HuH-7.5 (cell line): ENCODE measurements at regions not wholly inside any gene's neighbourhood (a gene's known extent, or its start where the extent isn't known, plus 50 kb on each side); places are given as distances from the start of the nearest gene placed in this dataset.
"Not testable (repeated sequence)": the region's sequence is repeated elsewhere in the genome, so short reads cannot be mapped to it uniquely, and the experiment has no call there.

ENCODE experiments used
- DNase-seq: peaks from one replicate; pipeline ENCODE4 v3.0.0; 2011; ENCODE audit warnings: low spot score

DNA sequence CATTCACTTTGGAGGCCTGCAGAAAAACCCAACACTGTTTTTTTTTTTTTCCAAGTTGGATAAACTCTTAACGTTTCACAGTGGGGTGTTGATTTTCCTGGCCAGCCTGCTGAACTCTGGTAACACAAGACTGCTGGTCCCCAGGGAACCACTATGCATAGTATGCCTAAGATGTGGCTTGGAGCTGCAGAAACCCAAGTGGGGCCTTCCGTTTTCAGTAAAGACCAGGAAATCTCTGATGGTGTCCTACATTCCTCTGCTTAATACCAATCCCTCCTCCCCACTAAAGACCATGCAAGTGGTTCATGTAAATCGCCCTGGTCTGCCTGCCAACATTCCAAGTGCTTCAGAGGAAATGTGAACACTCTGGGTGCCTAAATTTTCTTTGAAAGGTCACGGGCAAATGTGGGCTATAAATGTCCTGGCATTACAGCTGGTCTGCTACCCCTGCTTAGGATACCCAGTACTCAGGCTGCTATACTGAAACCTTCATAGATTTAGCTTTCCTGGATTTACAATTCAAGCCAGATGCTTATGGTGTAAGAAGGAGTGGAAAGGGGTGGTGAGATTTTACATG is 615.4 kb downstream of the MAFB start:
- no peak for DNase-seq

DNA sequence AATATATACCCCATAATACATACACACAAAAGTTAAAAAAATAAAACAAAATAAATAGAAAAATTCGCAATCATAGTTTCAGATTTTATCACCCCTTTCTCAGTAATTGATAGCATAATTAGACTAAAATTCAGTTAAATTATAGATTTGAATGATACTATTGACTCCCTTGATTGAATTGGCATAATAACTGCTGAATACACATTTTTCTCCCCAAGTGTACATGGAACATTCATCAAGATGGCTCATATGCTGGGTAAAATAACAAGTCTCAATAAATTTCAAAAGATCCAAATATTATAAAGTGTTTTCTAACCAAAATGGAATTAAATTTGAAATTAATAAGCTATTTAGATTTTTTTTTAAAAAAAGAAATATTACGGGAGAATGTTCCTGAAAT is 616.1 kb downstream of the MAFB start:
- DNase-seq: no peak

DNA sequence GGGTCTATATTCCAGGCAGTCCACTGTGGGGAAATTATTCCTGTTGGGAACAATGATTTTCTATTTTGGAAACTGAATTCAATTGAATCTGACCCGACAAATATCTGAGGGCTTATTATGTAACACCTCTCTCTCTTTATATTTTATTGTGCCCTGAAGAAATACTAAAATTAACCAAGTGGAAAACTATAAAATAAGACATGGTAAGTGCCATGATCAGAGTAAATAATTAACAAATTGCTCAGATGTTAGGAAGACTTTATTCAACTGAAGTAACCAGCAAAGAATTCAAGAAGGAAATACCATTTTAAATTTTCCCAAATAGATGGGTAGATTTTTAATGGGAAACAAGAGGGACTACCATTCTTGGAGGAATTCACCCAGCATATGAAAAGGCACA is 632.9 kb downstream of the MAFB start:
- no peak for DNase-seq

DNA sequence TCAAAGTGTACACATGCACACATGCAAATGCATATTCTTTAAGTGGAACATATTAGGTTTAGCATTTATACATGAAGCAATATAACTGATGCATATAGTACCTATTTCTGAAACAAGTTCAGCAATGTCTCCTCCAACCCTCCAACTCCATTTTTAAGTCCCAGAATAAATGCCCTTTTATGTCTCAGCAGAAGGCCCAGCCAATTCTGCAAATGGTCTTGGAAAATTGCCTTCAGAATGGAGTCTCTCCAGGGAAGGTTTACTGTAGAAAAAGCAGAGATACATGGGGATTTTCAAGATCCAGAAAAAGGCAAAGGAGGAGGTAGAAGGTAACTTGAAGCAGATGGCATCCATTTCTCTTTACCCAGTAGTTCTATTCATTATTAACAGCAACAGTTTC is 633.3 kb downstream of the MAFB start:
- no peak for DNase-seq

DNA sequence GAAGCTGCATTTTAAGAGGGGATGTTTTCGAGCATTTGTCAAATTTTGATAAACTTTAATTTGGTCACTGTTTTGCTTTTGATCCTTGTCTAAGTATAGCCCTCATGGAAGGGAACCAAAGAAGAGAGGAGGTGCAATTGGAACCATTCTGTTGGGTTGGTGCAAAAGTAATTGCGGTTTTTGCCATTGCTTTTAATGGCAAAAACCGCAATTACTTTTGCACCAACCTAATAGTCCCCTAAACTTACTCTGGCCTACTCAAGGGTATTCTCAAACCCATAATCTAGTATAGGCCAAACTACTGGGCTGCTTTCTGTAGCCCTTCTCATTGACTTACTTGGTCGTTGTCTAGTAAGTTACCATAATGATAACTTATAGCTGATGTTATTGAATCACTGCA is 634.7 kb downstream of the MAFB start:
- no peak for DNase-seq

DNA sequence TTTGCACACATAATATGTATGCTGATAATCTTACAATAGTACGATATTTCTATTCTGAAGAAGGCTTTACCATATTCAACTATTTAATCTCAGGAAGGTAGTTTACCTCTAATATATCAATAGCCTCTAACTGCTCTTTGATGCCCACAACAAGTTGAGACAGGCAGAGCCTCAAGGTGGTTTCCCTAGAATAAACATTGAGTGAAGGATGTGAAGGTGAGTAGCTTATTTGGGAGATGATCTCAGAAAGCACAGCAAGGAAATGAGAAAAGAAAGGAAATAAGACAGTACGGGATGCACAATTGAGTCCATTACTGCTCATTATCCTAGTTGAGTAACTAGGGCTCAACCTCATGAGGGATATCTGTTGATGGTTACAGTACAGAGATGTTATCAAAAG is 638.4 kb downstream of the MAFB start:
- DNase-seq: no peak

DNA sequence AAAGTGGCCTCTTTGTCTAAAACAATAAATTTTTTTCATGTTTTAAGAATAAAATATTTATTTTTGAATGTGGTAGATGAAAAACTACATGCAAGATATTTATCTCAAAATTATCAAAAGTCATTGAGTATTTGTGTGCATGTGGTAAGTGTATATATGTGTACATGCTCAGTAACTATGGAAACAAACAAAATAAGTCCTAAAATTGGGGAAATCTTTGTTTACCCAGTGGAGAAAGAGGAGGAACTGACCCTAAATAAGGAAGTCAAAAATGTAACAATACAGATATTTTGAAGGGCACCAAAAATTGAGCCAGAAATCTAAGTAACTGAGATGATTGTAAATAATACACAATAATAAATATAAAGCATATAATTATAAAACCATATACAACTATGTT is 639.2 kb downstream of the MAFB start:
- no peak for DNase-seq

DNA sequence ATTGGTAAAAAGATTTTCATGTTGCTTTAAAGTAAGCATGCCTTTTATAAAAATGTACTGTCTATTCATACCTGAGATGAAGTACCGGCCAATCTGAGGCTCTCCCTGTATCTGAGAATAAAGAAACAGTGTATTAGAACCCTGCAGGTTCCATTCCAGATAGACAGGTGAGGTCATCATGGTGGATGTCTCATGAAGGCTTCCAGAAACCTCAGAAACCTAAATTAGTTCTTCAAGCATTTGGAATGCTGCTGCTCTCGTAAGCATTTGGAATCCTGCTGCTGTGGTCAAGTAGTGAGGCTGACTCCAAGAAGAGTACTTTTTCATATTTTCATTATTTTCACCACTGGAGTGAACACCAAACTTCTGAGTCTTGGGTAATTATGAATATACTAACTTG is 642.3 kb downstream of the MAFB start:
- no peak for DNase-seq

DNA sequence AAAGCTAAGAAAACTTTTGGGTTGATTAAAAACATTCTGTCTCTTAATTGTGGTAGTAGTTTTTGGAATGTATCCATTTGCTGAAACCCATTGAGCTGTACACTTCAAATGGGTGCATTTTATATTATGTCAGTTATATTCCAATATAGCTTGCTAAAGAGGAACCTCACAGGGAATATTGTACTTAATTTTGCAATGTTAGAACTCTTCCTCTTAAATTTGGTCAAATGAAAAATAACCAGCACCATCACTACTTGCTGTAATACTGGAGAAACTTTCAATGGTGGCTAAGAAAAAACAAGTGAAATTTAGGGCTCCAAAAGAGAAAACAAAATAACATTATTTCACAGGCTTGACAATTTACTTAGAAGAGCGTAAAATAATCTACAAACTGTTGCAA is 651.5 kb downstream of the MAFB start:
- no peak for DNase-seq

DNA sequence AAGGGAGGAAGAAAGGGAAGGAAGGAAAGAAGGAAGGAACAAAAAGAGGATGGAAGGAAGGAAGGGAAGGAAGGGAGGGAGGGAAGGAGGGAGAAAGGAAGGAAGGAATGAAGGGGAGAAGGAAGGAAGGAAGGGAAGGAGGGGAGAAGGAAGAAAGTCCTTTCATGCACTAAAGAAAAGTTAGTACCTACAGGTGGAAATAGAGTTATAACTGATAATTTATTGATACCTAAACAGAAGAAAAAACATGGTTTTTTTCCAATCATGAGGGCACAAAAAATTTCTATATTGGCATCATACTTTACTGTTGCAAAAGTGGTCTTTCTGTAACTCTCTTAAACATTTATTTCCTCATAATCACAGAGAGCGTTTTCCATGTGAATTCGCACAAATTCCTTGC is 659.4 kb downstream of the MAFB start:
- no peak for DNase-seq

DNA sequence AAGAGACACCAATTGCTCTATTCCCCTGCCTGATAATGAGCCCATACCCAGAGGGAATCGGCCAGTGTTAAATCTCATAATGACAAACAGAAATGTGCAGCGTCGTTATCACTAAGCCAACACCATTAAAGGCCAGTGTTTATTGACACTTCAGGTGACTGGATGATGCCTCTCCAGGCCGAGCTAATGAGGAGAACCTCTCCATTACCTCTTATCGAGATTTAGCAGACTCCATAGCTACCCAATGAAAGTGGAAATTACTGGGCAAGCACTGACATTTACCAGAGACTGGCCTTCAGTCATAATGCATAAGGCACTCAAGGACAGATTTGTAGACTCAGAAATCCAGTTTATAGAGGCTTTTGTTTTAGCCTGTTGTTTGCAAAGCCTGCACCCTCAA is 669.5 kb downstream of the MAFB start:
- DNase-seq: no peak

DNA sequence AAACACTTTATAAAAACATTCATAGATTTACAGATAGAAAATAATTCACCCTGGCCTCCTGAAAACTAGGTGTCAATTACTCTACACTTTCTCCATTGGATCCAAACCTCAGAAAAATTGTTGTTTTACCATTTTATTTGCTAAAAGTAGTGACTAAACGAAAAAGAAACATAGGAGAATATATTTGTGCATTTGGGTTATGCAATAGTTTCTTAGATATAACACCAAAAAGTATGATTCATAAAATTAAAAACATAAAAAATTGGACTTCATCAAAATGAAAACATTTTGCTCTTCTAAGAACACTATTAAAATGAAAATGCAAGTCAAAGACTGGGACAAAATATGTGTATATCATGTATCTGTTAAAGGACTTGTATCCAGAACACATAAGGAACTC is 671.3 kb downstream of the MAFB start:
- DNase-seq: no peak

DNA sequence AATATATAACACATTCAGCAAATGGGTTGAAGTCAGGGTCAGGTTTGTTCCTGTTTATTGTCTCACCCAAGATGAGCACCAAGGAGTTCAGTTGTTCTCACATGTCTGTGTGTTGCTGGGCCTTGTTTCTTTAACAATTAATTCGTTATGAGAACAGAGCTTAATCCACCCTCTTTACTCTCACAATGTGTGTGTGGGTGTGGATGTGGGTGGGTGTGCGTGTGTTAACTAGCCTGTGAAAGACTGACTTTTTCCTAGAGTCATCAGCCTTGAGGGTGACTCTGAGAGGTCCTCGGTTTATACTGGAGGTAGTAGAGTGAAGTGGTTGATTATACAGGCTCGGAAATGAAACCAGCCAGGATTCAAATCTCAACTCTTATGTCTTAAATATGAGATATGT is 672.1 kb downstream of the MAFB start:
- DNase-seq: no peak

DNA sequence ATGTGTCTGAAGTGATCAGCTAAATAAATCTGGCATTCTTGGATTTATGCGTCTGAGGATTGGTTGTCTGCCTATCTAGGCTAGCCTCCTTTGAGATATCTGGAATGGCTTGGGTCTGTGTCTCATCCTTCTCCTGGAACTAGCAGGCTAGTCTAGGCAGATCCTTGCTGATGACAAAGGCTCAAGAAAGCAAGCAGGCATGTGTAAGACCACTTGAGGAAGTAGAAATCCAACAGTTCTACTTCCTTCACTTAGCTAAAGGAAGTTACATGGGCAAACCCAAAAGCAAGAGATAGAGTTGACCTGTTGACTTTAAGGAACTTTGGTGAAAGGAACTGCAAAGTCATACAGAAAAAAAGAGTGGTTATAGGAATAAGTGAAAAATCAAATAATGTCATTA is 672.6 kb downstream of the MAFB start:
- DNase-seq: no peak

DNA sequence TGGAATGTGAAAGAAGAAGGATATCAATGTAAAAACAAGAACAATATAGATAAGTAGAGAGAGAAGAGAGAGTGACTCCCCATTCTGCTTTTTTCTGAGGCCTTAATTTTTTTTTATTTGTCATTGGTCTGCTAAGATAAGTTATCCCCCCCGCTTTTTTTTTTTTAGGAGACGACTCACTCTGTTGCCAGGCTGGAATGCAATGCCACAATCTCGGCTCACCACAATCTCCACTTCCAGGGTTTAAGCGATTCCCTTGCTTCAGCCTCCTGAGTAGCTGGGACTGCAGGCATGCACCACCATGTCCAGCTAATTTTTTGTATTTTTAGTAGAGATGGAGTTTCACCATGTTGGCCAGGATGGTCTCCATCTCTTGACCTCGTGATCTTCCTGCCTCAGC is 677.0 kb downstream of the MAFB start:
- not testable (repeated sequence) for DNase-seq

DNA sequence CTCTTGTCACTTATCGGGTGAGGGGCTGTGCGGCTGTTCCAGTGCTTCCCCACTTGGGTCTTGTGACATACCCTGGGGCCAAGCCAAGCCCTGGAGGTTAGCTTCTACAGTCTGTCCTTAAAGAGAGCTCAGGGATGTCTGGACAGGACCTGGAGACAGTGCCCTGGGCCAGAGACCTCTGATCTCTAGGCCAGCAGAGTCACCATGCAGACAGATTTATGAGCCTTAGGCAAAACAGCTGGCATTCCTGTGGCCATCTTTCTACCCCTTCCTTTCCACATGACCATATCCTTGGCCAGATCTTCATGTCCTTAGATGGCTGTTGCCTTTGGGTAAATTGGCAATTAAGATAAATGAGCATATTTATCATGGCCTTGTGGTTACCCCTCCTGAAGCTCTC is 678.6 kb downstream of the MAFB start:
- no peak for DNase-seq

DNA sequence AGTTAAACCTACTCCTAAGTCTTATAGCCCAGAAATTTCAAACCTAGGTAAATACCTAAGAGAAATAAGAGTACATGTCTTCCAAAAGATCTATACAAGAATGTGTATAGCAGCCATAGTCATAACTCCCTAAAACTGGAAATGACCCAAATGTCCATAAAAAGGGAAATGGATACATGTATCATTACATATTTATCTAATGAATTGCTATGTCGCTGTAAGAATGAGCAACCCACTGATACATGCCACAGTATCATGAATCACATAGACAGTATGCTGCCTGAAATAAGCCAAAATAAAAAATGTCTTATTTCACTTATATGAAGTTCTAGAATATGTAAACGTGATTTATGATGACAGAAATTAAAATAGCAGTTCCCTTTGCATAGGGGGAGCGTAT is 679.5 kb downstream of the MAFB start:
- no peak for DNase-seq

DNA sequence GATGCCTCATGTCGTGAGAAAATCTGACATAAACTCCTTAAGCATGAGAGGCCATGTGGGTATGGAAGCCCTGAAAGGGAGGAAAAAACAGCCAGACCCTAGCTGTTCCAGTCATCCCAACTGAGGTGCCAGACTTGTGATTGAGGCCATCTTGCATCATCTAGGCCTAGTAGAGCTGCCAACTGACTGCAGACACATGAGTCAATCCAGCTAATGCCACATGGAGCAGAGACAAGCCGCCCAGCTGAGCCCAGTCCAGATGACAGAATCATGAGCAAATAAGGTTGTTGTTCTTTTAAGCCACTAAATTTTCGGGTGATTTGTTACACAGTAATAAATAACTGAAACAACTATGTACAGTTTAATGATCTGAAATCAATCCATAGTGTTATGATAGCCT is 680.9 kb downstream of the MAFB start:
- DNase-seq: no peak

DNA sequence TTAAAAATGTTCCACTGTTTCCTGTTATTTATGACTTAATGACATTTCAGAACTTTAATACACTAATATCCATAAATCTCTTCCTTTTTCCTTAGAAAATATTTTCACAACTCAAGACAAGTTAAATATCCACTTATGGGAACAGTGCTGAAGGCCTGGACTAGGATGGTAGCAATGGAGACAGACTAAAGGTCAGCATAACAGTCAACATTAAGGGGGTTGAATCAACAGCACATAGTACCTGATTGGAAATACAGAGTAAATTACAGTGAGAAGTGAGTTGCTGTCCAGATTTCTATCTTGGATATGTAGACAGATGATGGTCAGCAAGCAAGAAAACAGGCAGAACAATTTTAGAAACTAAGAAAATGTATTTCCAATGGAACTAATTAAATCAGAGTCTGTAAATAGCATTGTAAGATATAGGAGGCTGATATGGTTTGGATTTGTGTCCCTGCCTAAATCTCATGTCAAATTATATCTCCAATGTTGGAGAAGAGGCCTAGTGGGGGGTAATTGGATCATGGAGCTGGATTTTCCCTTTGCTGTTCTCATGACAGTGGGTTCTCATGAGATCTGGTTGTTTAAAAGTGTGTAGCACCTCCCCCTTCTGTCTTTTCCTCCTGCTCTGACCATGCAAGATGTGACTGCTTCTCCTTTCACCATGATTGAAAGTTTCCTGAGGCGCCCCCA is 682.7 kb downstream of the MAFB start:
- no peak for DNase-seq

DNA sequence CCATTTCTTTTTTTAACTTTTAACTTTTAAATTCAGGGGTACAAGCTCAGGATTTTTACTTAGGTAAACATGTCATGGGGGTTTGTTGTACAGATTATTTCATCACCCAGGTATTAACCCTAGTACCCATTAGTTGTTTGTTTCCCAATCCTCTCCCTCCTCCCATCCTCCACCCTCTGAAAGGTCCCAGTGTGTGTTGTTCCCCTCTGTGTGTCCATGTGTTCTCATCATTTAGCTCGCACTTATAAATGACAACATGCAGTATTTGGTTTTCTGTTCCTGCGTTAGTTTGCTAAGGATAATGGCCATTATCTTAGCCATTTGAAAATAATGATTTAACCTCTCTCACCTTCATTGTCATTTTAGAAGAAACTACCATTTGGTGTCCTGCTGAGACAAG is 684.9 kb downstream of the MAFB start:
- DNase-seq: not testable (repeated sequence)

DNA sequence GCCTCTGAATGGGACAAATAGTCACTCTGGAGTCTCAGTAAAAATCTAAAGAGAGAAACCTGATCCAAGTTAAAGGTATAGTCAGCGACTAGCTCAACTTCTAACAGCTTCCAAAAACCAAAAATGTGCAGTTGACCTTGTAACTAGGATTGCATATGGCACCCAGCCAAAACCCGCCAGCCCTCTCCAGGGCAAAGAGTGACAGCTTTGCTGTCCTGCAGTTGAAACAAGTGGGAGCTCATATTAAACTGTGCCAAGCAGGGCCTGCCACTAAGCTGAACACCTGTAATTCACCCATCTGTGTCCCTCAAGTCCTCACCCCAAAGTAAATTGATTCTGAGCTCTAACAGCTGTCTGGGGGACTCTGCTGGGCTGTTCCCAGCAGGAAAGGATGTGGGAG is 695.3 kb downstream of the MAFB start:
- DNase-seq: no peak

DNA sequence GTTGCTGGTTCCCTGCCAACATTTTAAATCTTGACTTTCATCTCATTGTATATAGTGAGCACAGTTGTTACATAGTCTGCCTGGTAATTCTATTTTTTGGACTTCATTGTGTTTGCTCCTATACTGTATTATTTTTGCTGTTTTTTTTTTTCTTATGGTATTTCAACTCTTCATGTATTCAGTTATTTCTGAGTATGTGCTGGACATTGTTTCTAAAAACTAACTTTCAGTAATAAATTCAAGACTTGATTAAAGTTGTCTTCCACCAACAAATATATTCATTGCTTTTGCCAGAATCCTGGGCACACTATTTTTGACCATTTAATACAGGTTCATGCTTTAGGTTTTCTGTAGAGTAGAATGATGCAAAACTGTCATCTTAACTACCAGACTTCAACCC is 698.3 kb downstream of the MAFB start:
- DNase-seq: no peak

DNA sequence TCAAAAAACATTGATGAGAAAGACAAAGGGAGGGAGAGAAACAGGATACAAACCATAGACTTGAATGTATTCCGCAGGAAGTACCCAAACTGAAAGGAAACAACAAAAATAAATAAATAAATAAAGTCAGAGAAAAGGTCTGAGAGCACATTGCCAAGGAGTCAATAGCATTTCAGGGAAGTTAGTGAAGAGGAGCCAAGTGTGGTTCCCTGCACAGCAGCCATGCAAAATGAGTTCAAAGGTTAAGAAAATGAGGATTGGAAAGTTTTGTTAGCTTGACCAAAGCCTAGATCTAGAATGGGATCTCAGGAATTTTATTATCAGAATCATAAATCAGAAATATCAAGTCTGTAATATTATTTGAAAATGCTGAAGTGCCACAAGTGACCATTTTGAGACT is 700.0 kb downstream of the MAFB start:
- no peak for DNase-seq

DNA sequence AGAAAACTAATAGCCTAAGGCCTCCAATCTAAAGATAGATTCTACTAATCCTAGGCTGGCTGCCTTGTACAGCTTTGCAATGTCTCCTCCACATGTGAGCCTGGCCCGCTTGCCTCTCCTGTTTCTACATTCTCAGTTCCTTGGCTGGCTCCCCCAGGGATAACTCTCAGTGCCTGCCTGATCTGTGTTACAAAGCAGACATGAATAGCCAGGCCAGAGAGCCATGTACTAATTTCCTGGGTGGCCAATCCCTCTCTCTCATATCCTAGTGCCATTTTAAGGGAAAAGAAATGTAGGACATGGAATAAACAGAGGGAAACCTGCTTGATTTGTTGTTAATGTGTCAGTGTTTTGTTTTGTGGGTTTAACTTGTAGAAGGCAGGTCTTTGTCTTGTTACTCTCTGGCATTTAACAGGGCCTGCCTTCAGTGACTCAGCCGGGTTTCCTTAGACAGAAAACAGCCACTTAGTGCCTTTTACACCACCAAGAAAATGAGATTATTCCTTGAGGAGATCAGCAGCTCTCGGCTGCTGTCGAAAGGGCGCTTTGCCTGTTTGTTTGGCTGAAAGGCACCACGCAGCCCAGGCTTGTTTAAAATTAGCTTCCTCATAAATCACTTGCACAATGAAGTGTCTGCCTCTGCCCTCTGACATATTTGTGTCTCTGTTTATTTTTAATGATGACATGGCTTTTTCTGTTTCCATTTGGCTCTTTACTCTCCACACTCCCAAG is 702.7 kb downstream of the MAFB start:
- DNase-seq: no peak
